Neuronal stem cell (in vitro differentiated cells): ENCODE measurements at regions not wholly inside any gene's neighbourhood (a gene's known extent, or its start where the extent isn't known, plus 50 kb on each side); places are given as distances from the start of the nearest gene placed in this dataset.

Source experiments
- DNase-seq: peaks from one replicate; pipeline ENCODE4 v3.0.0-alpha.2; 2013; ENCODE audit warnings: low spot score
- H2AFZ ChIP-seq: one replicate; pipeline ENCODE4 v1.6.1; 2013; ENCODE audit warnings: mild to moderate bottlenecking, low read length, inconsistent platforms
- H2AK5ac ChIP-seq: 2 replicates; pipeline ENCODE4 v1.6.1; 2013; ENCODE audit warnings: low read depth, mild to moderate bottlenecking, inconsistent platforms, low read length, moderate library complexity, mixed read lengths
- H2BK120ac ChIP-seq: 2 replicates; pipeline ENCODE4 v1.6.1; 2013; ENCODE audit warnings: low read depth, mild to moderate bottlenecking, inconsistent platforms, low read length, moderate library complexity, mixed read lengths
- H2BK12ac ChIP-seq: one replicate; pipeline ENCODE4 v1.6.1; 2013; ENCODE audit warnings: low read length, inconsistent platforms
- H2BK15ac ChIP-seq: 2 replicates; pipeline ENCODE4 v1.6.1; 2013; ENCODE audit warnings: mild to moderate bottlenecking, low read length, inconsistent platforms, mixed read lengths
- H2BK5ac ChIP-seq: one replicate; pipeline ENCODE4 v1.6.1; 2013; ENCODE audit warnings: inconsistent platforms, mild to moderate bottlenecking, low read length, moderate library complexity
- H3K14ac ChIP-seq: one replicate; pipeline ENCODE4 v1.6.1; 2013; ENCODE audit warnings: low read length, inconsistent platforms
- H3K18ac ChIP-seq: 2 replicates; pipeline ENCODE4 v1.6.1; 2013; ENCODE audit warnings: low read length, inconsistent platforms
- H3K23ac ChIP-seq: 2 replicates; pipeline ENCODE4 v1.6.1; 2013; ENCODE audit warnings: low read depth, mild to moderate bottlenecking, mixed read lengths, low read length, inconsistent platforms; ENCODE audit not compliant: poor library complexity
- H3K27ac ChIP-seq: replicated peaks from 3 replicates; pipeline ENCODE4 v1.5.1; 2013; ENCODE audit warnings: low read length, inconsistent platforms
- H3K27me3 ChIP-seq, 3 experiments: 2 replicates each; pipeline ENCODE4 v1.6.1; 2013; ENCODE audit warnings: low read length in 3 of 3, mild to moderate bottlenecking in 2 of 3, inconsistent platforms in 1 of 3, low read depth in 1 of 3, mixed read lengths in 1 of 3, moderate library complexity in 1 of 3; ENCODE audit not compliant: control insufficient read depth in 3 of 3, insufficient read depth in 3 of 3
- H3K36me3 ChIP-seq, 2 donors: replicated peaks in 1 of 2; 2 replicates each; pipeline ENCODE4 v1.6.1; 2013; ENCODE audit warnings: low read length in 2 of 2; ENCODE audit not compliant: control insufficient read depth in 2 of 2, insufficient read depth in 2 of 2
- H3K4ac ChIP-seq: 2 replicates; pipeline ENCODE4 v1.6.1; 2013; ENCODE audit warnings: inconsistent platforms, mild to moderate bottlenecking, low read length, moderate library complexity
- H3K4me1 ChIP-seq, 2 donors: 1 replicate in 1 of 2; 2 replicates in 1 of 2; pipeline ENCODE4 v1.6.1; 2013; ENCODE audit warnings: low read length in 2 of 2, low read depth in 1 of 2; ENCODE audit not compliant: control insufficient read depth in 2 of 2, insufficient read depth in 1 of 2
- H3K4me2 ChIP-seq: one replicate; pipeline ENCODE4 v1.6.1; 2013; ENCODE audit warnings: mild to moderate bottlenecking, low read length, inconsistent platforms; ENCODE audit not compliant: insufficient read depth, poor library complexity, severe bottlenecking
- H3K4me3 ChIP-seq, 2 donors: 2 replicates each; pipeline ENCODE4 v1.5.1; 2013; ENCODE audit warnings: low read length in 2 of 2, mild to moderate bottlenecking in 2 of 2, inconsistent platforms in 1 of 2, moderate library complexity in 1 of 2
- H3K79me1 ChIP-seq: one replicate; pipeline ENCODE4 v1.6.1; 2013; ENCODE audit warnings: low read depth, mild to moderate bottlenecking, inconsistent platforms, low read length, moderate library complexity
- H3K9ac ChIP-seq: one replicate; pipeline ENCODE4 v1.6.1; 2013; ENCODE audit warnings: mild to moderate bottlenecking, low read depth, low read length, inconsistent platforms; ENCODE audit not compliant: poor library complexity
- H3K9me3 ChIP-seq, 2 donors: replicated peaks in 1 of 2; 2 replicates each; pipeline versions ENCODE3 to v1.6.1; 2013; ENCODE audit warnings: low read length in 2 of 2, mild to moderate bottlenecking in 2 of 2, inconsistent platforms in 1 of 2, low read depth in 1 of 2, mixed read lengths in 1 of 2, moderate library complexity in 1 of 2; ENCODE audit not compliant: control insufficient read depth in 2 of 2, insufficient read depth in 1 of 2
- H4K8ac ChIP-seq: one replicate; pipeline ENCODE4 v1.6.1; 2013; ENCODE audit warnings: low read depth, mild to moderate bottlenecking, inconsistent platforms, low read length, moderate library complexity
- H4K91ac ChIP-seq: one replicate; pipeline ENCODE4 v1.6.1; 2013; ENCODE audit warnings: low read length, low read depth, mild to moderate bottlenecking, inconsistent platforms; ENCODE audit not compliant: poor library complexity
- WGBS, 2 donors: extraction: QIAGEN DNeasy Blood & Tissue Kit; methylation state at CpG; one replicate each; pipeline ENCODE4 v1.1.7; 2013; ENCODE audit warnings: missing lambda C conversion rate in 2 of 2, mixed read lengths in 1 of 2; ENCODE audit not compliant: insufficient read length in 2 of 2, insufficient replicate concordance in 1 of 2; ENCODE audit errors: extremely low coverage in 2 of 2; 5-methylcytosine and 5-hydroxymethylcytosine counted together

DNA sequence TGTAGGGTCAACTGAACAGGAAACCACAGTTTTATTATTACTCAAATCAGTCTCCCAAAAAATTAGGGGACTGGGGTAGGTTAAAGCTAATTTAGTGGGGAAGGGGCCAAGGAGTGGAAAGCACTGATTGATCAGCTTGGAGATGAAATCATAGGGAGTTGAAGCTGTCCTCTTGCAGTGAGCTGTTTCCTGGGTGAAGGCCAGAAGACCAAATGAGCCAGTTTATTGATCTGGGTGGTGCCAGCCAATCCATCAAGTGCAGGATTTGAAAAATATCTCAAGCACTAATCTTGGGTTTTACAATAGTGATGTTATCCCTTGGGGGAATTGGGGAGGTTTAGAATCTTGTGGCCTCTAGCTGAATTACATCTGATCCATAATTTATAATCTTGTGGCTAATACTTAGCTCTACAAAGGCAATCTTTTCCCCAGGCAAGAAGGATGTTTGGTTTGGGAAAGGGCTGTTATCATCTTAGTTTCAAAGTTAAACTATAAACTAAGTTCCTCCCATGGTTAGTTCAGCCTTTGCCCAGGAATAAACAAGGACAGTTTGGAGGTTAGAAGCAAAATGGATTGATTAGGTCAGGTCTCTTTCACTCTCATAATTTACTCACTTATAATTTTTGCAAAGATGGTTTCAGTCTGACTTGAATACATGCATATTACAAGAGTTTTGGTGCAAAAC is 773.5 kb downstream of the XPNPEP1 start:
- Histone ChIP-seq H3K9ac (no peak overlapping the region), H2BK15ac (no peak overlapping the region), H2AFZ (no peak overlapping the region), H4K8ac (no peak overlapping the region), H3K4me2 (no peak overlapping the region), H3K27me3 (no peaks in the 10 kb centered on the region), H2AK5ac (no peak overlapping the region), H3K23ac (no peak overlapping the region), H3K79me1 (no peaks in the 10 kb centered on the region), H3K4ac (no peak overlapping the region), H3K4me1 (no peaks in the 10 kb centered on the region), H3K27ac (no peak overlapping the region), H3K14ac (no peak overlapping the region), H3K9me3 (peaks cover 0 to 1% of the 10 kb centered on the region in 2 donors), H3K36me3 (no peaks in the 10 kb centered on the region), H2BK12ac (no peak overlapping the region), H3K4me3 (no peak overlapping the region), H4K91ac (no peak overlapping the region), H2BK5ac (no peak overlapping the region), H2BK120ac (no peak overlapping the region), H3K18ac (no peak overlapping the region)
- no peak for DNase-seq

- Histone ChIP-seq H3K36me3 (no peaks in the 10 kb centered on the region), H3K4ac (no peak overlapping the region), H3K4me3 (no peak overlapping the region), H3K18ac (no peak overlapping the region), H3K23ac (no peak overlapping the region), H2BK12ac (no peak overlapping the region), H2BK5ac (no peak overlapping the region), H2AFZ (no peak overlapping the region), H3K9ac (no peak overlapping the region), H3K4me2 (no peak overlapping the region), H2AK5ac (no peak overlapping the region), H2BK120ac (no peak overlapping the region), H3K14ac (no peak overlapping the region), H4K91ac (no peak overlapping the region), H3K4me1 (no peaks in the 10 kb centered on the region), H2BK15ac (no peak overlapping the region), H3K79me1 (no peaks in the 10 kb centered on the region), H4K8ac (no peak overlapping the region), H3K27me3 (no peaks in the 10 kb centered on the region), H3K9me3 (peaks cover 0 to 2% of the 10 kb centered on the region in 2 donors), H3K27ac (no peak overlapping the region)
- no peak for DNase-seq
- WGBS, 2 donors: no CpG with 5 or more reads among the region's 1 CpG
These were observed 795.9 kb downstream of the XPNPEP1 start for GRCh38 chr10:109127363-109127762.

DNA sequence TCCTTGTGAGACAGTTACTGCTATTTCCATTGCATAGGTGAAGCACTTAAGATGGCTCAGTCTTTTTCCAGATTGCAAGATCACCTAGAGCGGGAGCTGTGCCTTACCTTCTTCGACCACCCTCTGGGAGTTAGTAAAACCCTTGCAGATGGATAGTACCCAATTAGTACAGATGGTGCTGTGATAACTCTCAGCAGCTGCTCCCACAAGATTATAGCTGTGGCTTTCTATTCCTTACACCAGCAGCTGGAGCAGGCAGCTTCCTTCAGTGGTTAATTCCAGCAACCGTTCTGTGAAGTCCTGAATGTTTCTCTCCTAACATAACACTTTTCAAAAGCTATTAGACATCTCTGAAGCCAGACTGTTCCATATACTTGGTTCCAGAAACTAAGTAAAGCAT is 796.8 kb downstream of the XPNPEP1 start:
- H3K14ac ChIP-seq: no peak overlapping the region
- H3K36me3 ChIP-seq: no peaks in the 10 kb centered on the region
- no peak overlapping the region for H2BK12ac ChIP-seq
- no peak overlapping the region for H2AK5ac ChIP-seq
- DNase-seq: no peak
- H3K9ac ChIP-seq: no peak overlapping the region
- no peak overlapping the region for H3K4me2 ChIP-seq
- no peak overlapping the region for H3K27ac ChIP-seq
- H3K23ac ChIP-seq: no peak overlapping the region
- H3K4ac ChIP-seq: no peak overlapping the region
- H3K79me1 ChIP-seq: no peaks in the 10 kb centered on the region
- no peaks in the 10 kb centered on the region for H3K4me1 ChIP-seq
- H3K4me3 ChIP-seq: no peak overlapping the region
- no peak overlapping the region for H2BK120ac ChIP-seq
- peaks cover 0 to under 1% of the 10 kb centered on the region in 2 donors for H3K9me3 ChIP-seq
- no peak overlapping the region for H2AFZ ChIP-seq
- no CpG with 5 or more reads among the region's 3 CpGs for WGBS, 2 donors
- H4K8ac ChIP-seq: no peak overlapping the region
- H4K91ac ChIP-seq: no peak overlapping the region
- no peak overlapping the region for H2BK5ac ChIP-seq
- no peaks in the 10 kb centered on the region for H3K27me3 ChIP-seq
- H2BK15ac ChIP-seq: no peak overlapping the region
- H3K18ac ChIP-seq: no peak overlapping the region

- no peak overlapping the region for H3K18ac ChIP-seq
- H4K8ac ChIP-seq: no peak overlapping the region
- H2BK120ac ChIP-seq: no peak overlapping the region
- DNase-seq: no peak
- H3K27me3 ChIP-seq: no peaks in the 10 kb centered on the region
- H3K4ac ChIP-seq: no peak overlapping the region
- no peaks in the 10 kb centered on the region for H3K36me3 ChIP-seq
- no peak overlapping the region for H3K4me3 ChIP-seq
- no peak overlapping the region for H2BK12ac ChIP-seq
- H2AK5ac ChIP-seq: no peak overlapping the region
- no peak overlapping the region for H3K9ac ChIP-seq
- no peak overlapping the region for H2BK5ac ChIP-seq
- WGBS, 2 donors: no CpG with 5 or more reads among the region's 1 CpG
- no peak overlapping the region for H3K14ac ChIP-seq
- no peak overlapping the region for H2BK15ac ChIP-seq
- H3K23ac ChIP-seq: no peak overlapping the region
- no peaks in the 10 kb centered on the region for H3K79me1 ChIP-seq
- no peaks in the 10 kb centered on the region for H3K9me3 ChIP-seq
- no peak overlapping the region for H4K91ac ChIP-seq
- no peak overlapping the region for H3K4me2 ChIP-seq
- H3K27ac ChIP-seq: no peak overlapping the region
- H2AFZ ChIP-seq: no peak overlapping the region
- no peaks in the 10 kb centered on the region for H3K4me1 ChIP-seq
These were observed 797.3 kb downstream of the XPNPEP1 start for GRCh38 chr10:109126016-109126415.
